Activated naive CD8-positive, alpha-beta T cell treated with anti-CD3 and anti-CD28 coated beads, Interleukin-2, amount 50 U/mL, for 24 hours (primary cell): ENCODE measurements at regions not wholly inside any gene's neighbourhood (a gene's known extent, or its start where the extent isn't known, plus 50 kb on each side); places are given as distances from the start of the nearest gene placed in this dataset.

ENCODE experiments used
- ATAC-seq: fragments of 150-1000 bp; cut with Tn5 transposase; one replicate; pipeline ENCODE4 v1.10.0; 2021
- DNase-seq: peaks from one replicate; pipeline ENCODE4 v3.0.0; 2021
- H3K27ac Mint-ChIP-seq: one replicate; pipeline ENCODE4 v1.8.0; 2021; ENCODE audit warnings: mild to moderate bottlenecking, mixed read lengths
- H3K27me3 Mint-ChIP-seq: one replicate; pipeline ENCODE4 v1.8.0; 2021; ENCODE audit warnings: mixed read lengths
- H3K36me3 Mint-ChIP-seq: one replicate; pipeline ENCODE4 v1.8.0; 2021; ENCODE audit warnings: low read depth, mixed read lengths
- H3K4me1 Mint-ChIP-seq: one replicate; pipeline ENCODE4 v1.8.0; 2021; ENCODE audit warnings: mixed read lengths
- H3K4me3 Mint-ChIP-seq: one replicate; pipeline ENCODE4 v1.8.0; 2021; ENCODE audit warnings: mild to moderate bottlenecking, moderate library complexity, mixed read lengths
- H3K9me3 Mint-ChIP-seq: one replicate; pipeline ENCODE4 v1.8.0; 2021; ENCODE audit warnings: mixed read lengths

- DNase-seq, result no peak
- no peaks in the 10 kb centered on the region for H3K27me3 Mint-ChIP-seq
- no peak for ATAC-seq
These were observed 277.6 kb upstream of the CDH4 start for GRCh38 chr20:60974441-60974945.

DNA sequence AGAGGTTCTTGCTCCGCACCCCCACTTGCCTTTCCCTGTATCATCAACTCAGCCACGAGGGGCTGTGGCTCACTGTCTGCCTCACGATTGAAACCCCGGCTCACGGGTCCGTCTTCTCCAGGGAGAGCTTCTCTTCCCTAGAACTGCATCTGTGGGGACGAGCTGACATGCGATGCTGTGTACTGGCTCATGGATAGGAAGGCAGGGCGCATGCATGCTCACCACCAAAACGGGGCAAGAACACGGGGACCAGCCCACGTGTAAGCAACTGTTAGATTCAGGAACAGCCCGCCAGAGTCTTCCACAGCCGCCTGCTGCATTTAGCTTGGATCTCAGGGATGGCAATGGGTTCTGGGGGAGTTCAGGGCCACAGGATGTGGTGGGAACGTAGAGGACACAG lies 275.9 kb upstream of the CDH4 start:
- DNase-seq (no peak), ATAC-seq (no peak)
- H3K27me3 Mint-ChIP-seq, result no peaks in the 10 kb centered on the region
- peaks cover 10% of the 10 kb centered on the region for H3K9me3 Mint-ChIP-seq
- H3K4me3 Mint-ChIP-seq, result no peak overlapping the region
- no peaks in the 10 kb centered on the region for H3K36me3 Mint-ChIP-seq
- no peaks in the 10 kb centered on the region for H3K4me1 Mint-ChIP-seq
- H3K27ac Mint-ChIP-seq, result no peak overlapping the region

More at GRCh38 chr20:60974441-60974945, 277.6 kb upstream of the CDH4 start:
- H3K4me1 Mint-ChIP-seq, result no peaks in the 10 kb centered on the region
- no peaks in the 10 kb centered on the region for H3K36me3 Mint-ChIP-seq
- H3K9me3 Mint-ChIP-seq, result no peaks in the 10 kb centered on the region
- H3K27ac Mint-ChIP-seq, result no peak overlapping the region
- H3K4me3 Mint-ChIP-seq, result no peak overlapping the region

GRCh38 chr20:60976913-60977312 lies 275.1 kb upstream of the CDH4 start:
- Mint-ChIP-seq H3K27me3 (no peaks in the 10 kb centered on the region), H3K4me1 (no peaks in the 10 kb centered on the region), H3K36me3 (no peaks in the 10 kb centered on the region), H3K9me3 (peaks cover 10% of the 10 kb centered on the region), H3K27ac (no peak overlapping the region), H3K4me3 (no peak overlapping the region)
- DNase-seq (no peak), ATAC-seq (no peak)

- H3K27ac Mint-ChIP-seq, result no peak overlapping the region
These were observed 274.2 kb upstream of the CDH4 start for GRCh38 chr20:60977901-60978300.

DNA sequence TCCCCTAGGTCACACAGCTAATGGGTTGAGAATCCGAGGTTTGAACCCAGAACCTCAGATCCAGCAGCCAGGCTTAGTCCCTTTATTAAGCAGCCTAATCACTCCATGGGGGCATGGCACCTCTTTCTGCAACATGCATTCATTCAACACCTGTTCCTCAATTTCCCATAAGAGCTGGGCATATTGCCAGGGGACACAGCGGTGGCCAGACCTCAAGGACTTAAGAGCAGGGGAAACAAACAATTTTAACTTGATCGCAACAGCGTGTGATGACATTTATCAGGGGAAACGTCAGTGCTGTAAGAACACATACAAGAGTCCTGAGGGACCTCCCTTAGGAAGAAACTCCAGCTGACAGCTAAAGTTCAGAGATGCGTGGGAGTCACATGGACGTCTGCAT lies 267.4 kb upstream of the CDH4 start:
- no peaks in the 10 kb centered on the region for H3K36me3 Mint-ChIP-seq
- peaks cover 19% of the 10 kb centered on the region for H3K9me3 Mint-ChIP-seq
- no peaks in the 10 kb centered on the region for H3K4me1 Mint-ChIP-seq
- ATAC-seq (no peak), DNase-seq (no peak)
- no peak overlapping the region for H3K4me3 Mint-ChIP-seq
- H3K27ac Mint-ChIP-seq, result no peak overlapping the region
- no peaks in the 10 kb centered on the region for H3K27me3 Mint-ChIP-seq

More at GRCh38 chr20:60977901-60978300, 274.2 kb upstream of the CDH4 start:
- no peaks in the 10 kb centered on the region for H3K4me1 Mint-ChIP-seq
- no peaks in the 10 kb centered on the region for H3K27me3 Mint-ChIP-seq
- ATAC-seq, result no peak
- H3K9me3 Mint-ChIP-seq, result peaks cover 10% of the 10 kb centered on the region
- no peak for DNase-seq
- no peak overlapping the region for H3K4me3 Mint-ChIP-seq
- no peaks in the 10 kb centered on the region for H3K36me3 Mint-ChIP-seq

DNA sequence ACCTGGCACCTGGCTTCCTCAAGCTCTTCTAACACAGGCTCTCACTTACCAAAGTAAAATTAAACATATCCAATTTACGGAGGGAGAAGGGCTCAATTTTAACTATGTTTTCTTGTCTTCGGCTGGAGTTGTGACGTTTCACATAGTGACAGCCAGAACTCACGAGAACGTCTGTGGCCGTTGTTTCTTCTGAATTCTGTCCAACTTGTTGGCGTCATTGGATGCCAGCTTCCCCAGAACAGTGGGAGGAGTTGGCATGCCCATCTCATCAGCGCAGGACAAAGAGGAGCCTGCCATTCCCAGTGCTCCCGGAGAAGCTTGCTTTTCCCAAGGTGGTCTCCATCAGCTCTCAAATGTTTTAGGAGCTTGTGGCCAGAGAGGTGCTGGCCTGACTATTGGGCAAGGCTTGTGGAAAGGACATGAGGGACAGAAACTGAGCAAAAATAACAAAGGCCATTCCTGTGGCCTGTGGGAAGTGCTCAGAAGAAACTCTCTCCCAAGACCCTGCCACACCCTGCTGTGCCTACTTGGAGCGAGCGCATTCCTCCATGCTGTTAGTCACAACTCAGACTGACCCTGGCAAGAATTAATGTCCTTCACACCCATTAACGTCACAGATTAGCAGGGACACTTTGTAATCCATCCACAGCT lies 265.4 kb upstream of the CDH4 start:
- H3K9me3 Mint-ChIP-seq, result peaks cover 9% of the 10 kb centered on the region
- H3K27me3 Mint-ChIP-seq, result no peaks in the 10 kb centered on the region
- no peaks in the 10 kb centered on the region for H3K36me3 Mint-ChIP-seq
- no peak overlapping the region for H3K4me3 Mint-ChIP-seq
- no peaks in the 10 kb centered on the region for H3K4me1 Mint-ChIP-seq
- no peak for ATAC-seq
- DNase-seq, result no peak
- no peak overlapping the region for H3K27ac Mint-ChIP-seq

DNA sequence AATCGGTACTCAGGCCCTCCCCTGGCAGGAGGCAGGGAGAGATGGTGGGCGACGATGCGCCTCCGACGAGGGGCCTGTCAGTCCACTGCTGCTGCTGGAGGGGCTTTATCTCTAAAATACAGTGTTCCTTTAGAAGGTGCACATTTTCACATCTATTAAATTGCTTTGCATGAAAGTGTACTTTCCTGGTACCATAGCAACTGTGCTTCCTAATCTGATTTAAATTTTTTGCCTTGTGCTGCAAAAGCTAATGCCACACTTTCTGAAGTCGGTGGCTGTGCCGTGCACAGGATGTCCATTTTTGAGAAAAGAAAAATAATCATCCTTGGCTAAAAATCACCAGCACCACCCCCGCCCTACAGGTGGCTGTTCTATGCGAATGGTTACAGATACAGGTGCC lies 262.0 kb upstream of the CDH4 start:
- ATAC-seq (no peak), DNase-seq (no peak)
- no peaks in the 10 kb centered on the region for H3K4me1 Mint-ChIP-seq
- no peaks in the 10 kb centered on the region for H3K36me3 Mint-ChIP-seq
- no peak overlapping the region for H3K4me3 Mint-ChIP-seq
- H3K27me3 Mint-ChIP-seq, result no peaks in the 10 kb centered on the region
- peaks cover 4% of the 10 kb centered on the region for H3K9me3 Mint-ChIP-seq
- no peak overlapping the region for H3K27ac Mint-ChIP-seq

DNA sequence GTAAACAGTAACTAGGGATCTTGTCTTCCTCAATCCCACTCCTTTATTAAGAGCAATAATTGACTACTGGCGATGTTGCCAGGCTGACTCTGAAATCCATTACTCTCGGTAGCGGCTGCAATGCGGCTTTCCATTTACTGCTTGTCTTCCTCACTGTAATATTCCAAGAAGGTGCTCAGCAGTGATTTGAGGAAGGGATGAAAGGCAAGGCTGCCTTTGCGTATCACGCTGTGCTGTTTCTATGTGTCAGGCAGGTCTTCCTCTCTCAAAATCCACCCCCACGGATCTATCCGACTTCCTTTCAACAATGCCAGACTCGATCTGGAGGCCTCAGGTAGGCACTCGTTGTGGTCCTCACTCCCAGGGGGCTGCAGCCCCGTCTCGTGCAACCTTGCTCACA lies 261.4 kb upstream of the CDH4 start:
- H3K27ac Mint-ChIP-seq, result no peak overlapping the region
- DNase-seq, result no peak
- H3K27me3 Mint-ChIP-seq, result no peaks in the 10 kb centered on the region
- H3K4me3 Mint-ChIP-seq, result no peak overlapping the region
- H3K36me3 Mint-ChIP-seq, result no peaks in the 10 kb centered on the region
- ATAC-seq, result no peak
- no peaks in the 10 kb centered on the region for H3K4me1 Mint-ChIP-seq
- H3K9me3 Mint-ChIP-seq, result no peaks in the 10 kb centered on the region

- no peaks in the 10 kb centered on the region for H3K27me3 Mint-ChIP-seq
- no peak overlapping the region for H3K4me3 Mint-ChIP-seq
- DNase-seq (no peak), ATAC-seq (no peak)
- H3K27ac Mint-ChIP-seq, result no peak overlapping the region
- H3K9me3 Mint-ChIP-seq, result no peaks in the 10 kb centered on the region
- no peaks in the 10 kb centered on the region for H3K4me1 Mint-ChIP-seq
- no peaks in the 10 kb centered on the region for H3K36me3 Mint-ChIP-seq
These were observed 258.5 kb upstream of the CDH4 start for GRCh38 chr20:60993433-60994044.

DNA sequence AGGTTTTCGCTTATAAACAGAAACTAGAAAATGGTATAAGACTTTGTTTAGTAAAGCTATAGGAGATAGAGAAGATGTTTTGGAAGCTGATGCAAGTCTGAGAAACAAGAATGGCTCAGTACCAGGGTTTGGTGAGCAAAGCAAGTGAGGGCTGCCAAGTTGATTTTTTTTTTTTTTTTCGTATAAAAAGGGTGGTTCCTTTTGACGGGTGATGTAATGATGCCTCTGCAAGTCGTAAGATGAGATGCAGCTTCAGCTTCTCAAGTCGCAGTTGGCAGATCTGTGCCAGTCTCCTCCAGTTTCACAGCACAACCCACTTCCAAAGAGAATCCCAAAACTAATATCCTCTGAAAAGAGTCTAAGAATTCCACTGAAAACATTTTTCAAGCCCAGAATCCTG lies 252.8 kb upstream of the CDH4 start:
- H3K27me3 Mint-ChIP-seq, result peaks cover 3% of the 10 kb centered on the region
- no peaks in the 10 kb centered on the region for H3K4me1 Mint-ChIP-seq
- no peak overlapping the region for H3K27ac Mint-ChIP-seq
- no peak for DNase-seq
- no peaks in the 10 kb centered on the region for H3K36me3 Mint-ChIP-seq
- H3K4me3 Mint-ChIP-seq, result no peak overlapping the region
- H3K9me3 Mint-ChIP-seq, result no peaks in the 10 kb centered on the region
- no peak for ATAC-seq

DNA sequence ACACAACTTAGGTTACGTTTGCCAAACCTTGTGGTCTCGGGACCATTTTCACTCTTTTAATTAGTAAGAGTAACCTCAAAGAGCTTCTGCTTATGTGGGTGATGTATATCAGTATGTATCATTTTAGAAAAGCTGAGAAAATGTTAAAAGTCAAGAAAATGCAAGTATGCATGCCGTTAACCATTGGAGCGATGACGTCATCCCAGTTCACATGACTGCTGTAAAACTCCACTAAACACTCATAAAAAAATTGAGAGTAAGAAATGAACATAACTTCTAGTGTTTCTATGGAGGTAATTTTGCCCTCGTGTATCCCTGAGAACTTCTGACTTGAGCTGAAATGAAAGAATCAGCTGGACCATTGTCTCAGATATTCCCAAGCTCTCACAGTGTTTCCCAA lies 250.0 kb upstream of the CDH4 start:
- Mint-ChIP-seq H3K4me1 (no peaks in the 10 kb centered on the region), H3K27ac (no peak overlapping the region), H3K4me3 (no peak overlapping the region), H3K36me3 (no peaks in the 10 kb centered on the region), H3K9me3 (no peaks in the 10 kb centered on the region), H3K27me3 (peaks cover 5% of the 10 kb centered on the region)
- no peak for ATAC-seq
- DNase-seq, result no peak

- H3K4me1 Mint-ChIP-seq, result no peaks in the 10 kb centered on the region
- no peak overlapping the region for H3K4me3 Mint-ChIP-seq
- ATAC-seq (no peak), DNase-seq (no peak)
- peaks cover 18% of the 10 kb centered on the region for H3K9me3 Mint-ChIP-seq
- H3K27ac Mint-ChIP-seq, result no peak overlapping the region
- H3K36me3 Mint-ChIP-seq, result no peaks in the 10 kb centered on the region
- peaks cover 4% of the 10 kb centered on the region for H3K27me3 Mint-ChIP-seq
These were observed 237.6 kb upstream of the CDH4 start for GRCh38 chr20:61014491-61014890.

- Mint-ChIP-seq H3K4me1 (no peaks in the 10 kb centered on the region), H3K36me3 (no peaks in the 10 kb centered on the region), H3K9me3 (peaks cover 22% of the 10 kb centered on the region), H3K27me3 (peaks cover 4% of the 10 kb centered on the region), H3K27ac (no peak overlapping the region), H3K4me3 (no peak overlapping the region)
- DNase-seq (no peak), ATAC-seq (no peak)
These were observed 236.5 kb upstream of the CDH4 start for GRCh38 chr20:61015602-61016001.

DNA sequence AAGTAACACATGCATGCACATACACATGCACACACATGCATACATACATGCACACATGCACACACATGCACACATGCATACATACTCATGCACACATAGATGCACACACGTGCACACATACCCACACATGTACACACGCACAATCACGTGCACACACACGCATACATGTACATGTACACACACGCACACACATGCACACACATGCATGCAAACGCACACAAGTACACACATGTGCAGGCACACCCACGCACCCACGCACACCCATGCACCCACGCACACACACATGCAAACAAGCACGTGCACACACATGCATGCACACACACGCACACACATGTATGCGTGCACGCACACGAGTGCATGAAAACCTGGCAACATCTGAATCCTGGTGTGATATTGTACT lies 232.7 kb upstream of the CDH4 start:
- no peaks in the 10 kb centered on the region for H3K4me1 Mint-ChIP-seq
- H3K36me3 Mint-ChIP-seq, result no peaks in the 10 kb centered on the region
- peaks cover 4% of the 10 kb centered on the region for H3K27me3 Mint-ChIP-seq
- H3K4me3 Mint-ChIP-seq, result no peak overlapping the region
- H3K27ac Mint-ChIP-seq, result no peak overlapping the region
- ATAC-seq (no peak), DNase-seq (no peak)
- H3K9me3 Mint-ChIP-seq, result peaks cover 22% of the 10 kb centered on the region

DNA sequence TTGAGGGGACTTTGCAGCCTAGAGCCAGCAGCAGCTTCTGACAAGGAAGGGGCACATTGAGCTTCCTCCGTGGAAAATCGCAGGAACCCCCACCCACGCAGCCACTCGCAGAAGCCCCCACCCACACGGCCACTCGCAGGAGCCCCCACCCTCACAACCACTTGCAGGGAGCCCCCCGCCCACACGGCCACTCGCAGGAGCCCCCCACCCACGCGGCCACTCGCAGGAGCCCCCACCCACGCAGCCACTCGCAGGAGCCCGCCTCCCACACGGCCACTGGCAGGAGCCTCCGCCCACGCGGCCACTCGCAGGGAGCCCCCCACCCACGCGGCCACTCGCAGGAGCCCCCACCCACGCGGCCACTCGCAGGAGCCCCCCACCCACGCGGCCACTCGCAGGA lies 228.4 kb upstream of the CDH4 start:
- DNase-seq (no peak), ATAC-seq (no peak)
- Mint-ChIP-seq H3K4me3 (no peak overlapping the region), H3K36me3 (no peaks in the 10 kb centered on the region), H3K4me1 (no peaks in the 10 kb centered on the region), H3K9me3 (peaks cover 21% of the 10 kb centered on the region), H3K27me3 (no peaks in the 10 kb centered on the region), H3K27ac (no peak overlapping the region)
